Peyer's patch (tissue), 4 donors: ENCODE measurements at regions not wholly inside any gene's neighbourhood (a gene's known extent, or its start where the extent isn't known, plus 50 kb on each side); places are given as distances from the start of the nearest gene placed in this dataset.
A peak's percentile ranks its signal among the peaks of the same experiment; 100 is the strongest.

ENCODE experiments used
- DNase-seq, 3 donors: peaks; one replicate each; pipeline ENCODE4 v3.0.0-alpha.2; 2017 to 2019
- H3K27ac ChIP-seq, 4 donors: fragments of 200-600 bp; sonication (generic); one replicate each; pipeline ENCODE4 v1.5.1; 2016 to 2019
- H3K27me3 ChIP-seq, 2 donors: fragments of 200-600 bp; sonication (generic); one replicate each; pipeline ENCODE4 v1.5.1; 2019
- H3K36me3 ChIP-seq, 3 donors: fragments of 200-600 bp; sonication (generic); one replicate each; pipeline ENCODE4 v1.5.1; 2016 to 2019
- H3K4me1 ChIP-seq, 4 donors: fragments of 200-600 bp; sonication (generic); one replicate each; pipeline ENCODE4 v1.5.1; 2016 to 2019
- H3K4me3 ChIP-seq, 4 donors: fragments of 200-600 bp; sonication (generic); 1 replicate in 3 of 4; 2 replicates in 1 of 4; pipeline ENCODE4 v1.5.1; 2016 to 2019; ENCODE audit warnings: mild to moderate bottlenecking in 1 of 4
- H3K9me3 ChIP-seq, 4 donors: fragments of 200-600 bp; sonication (generic); one replicate each; pipeline ENCODE4 v1.5.1; 2016 to 2019; ENCODE audit warnings: mild to moderate bottlenecking in 1 of 4
- POLR2A ChIP-seq, 2 donors: fragments of 450-650 bp; IDR thresholded peaks; one replicate each; pipeline ENCODE4 v1.5.1; 2017; ENCODE audit warnings: antibody characterized with exemption in 2 of 2, mild to moderate bottlenecking in 2 of 2, moderate library complexity in 2 of 2
- TF ChIP-seq, protein P1 (sequence below), 6 experiments: fragments of 450-650 bp in 4 of 6; fragments of 200-600 bp in 2 of 6; sonication (generic) in 1 of 6; IDR thresholded peaks; one replicate each; pipeline ENCODE4 v1.5.1; 2017 to 2019; ENCODE audit warnings: antibody characterized with exemption in 6 of 6, mild to moderate bottlenecking in 3 of 6, moderate library complexity in 1 of 6

GRCh38 chr5:135100431-135100830 lies 66.4 kb upstream of the PITX1 start:
- TF ChIP-seq POLR2A (IDR thresholded peaks at IDR 0.05) = no peak
- TF ChIP-seq, protein P1, sequence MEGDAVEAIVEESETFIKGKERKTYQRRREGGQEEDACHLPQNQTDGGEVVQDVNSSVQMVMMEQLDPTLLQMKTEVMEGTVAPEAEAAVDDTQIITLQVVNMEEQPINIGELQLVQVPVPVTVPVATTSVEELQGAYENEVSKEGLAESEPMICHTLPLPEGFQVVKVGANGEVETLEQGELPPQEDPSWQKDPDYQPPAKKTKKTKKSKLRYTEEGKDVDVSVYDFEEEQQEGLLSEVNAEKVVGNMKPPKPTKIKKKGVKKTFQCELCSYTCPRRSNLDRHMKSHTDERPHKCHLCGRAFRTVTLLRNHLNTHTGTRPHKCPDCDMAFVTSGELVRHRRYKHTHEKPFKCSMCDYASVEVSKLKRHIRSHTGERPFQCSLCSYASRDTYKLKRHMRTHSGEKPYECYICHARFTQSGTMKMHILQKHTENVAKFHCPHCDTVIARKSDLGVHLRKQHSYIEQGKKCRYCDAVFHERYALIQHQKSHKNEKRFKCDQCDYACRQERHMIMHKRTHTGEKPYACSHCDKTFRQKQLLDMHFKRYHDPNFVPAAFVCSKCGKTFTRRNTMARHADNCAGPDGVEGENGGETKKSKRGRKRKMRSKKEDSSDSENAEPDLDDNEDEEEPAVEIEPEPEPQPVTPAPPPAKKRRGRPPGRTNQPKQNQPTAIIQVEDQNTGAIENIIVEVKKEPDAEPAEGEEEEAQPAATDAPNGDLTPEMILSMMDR (IDR thresholded peaks at IDR 0.05) = no peak
- DNase-seq = peak in 1 of 3 donors; percentile 30

GRCh38 chr5:135100011-135100410 lies 66.0 kb upstream of the PITX1 start:
- H3K4me3 ChIP-seq = no peak overlapping the region
- no peaks in the 10 kb centered on the region for H3K9me3 ChIP-seq
- DNase-seq = peak in 2 of 3 donors; percentile 9 to 29
- no peak overlapping the region for H3K27ac ChIP-seq
- H3K27me3 ChIP-seq = no peaks in the 10 kb centered on the region
- H3K36me3 ChIP-seq = no peaks in the 10 kb centered on the region
- H3K4me1 ChIP-seq = no peaks in the 10 kb centered on the region
- TF ChIP-seq, protein P1 (IDR thresholded peaks at IDR 0.05) = no peak
- no peak for TF ChIP-seq POLR2A (IDR thresholded peaks at IDR 0.05)

More at GRCh38 chr5:135100431-135100830, 66.4 kb upstream of the PITX1 start:
- Histone ChIP-seq H3K36me3 (no peaks in the 10 kb centered on the region), H3K4me3 (no peak overlapping the region), H3K27me3 (no peaks in the 10 kb centered on the region), H3K27ac (no peak overlapping the region), H3K9me3 (no peaks in the 10 kb centered on the region), H3K4me1 (no peaks in the 10 kb centered on the region)

DNA sequence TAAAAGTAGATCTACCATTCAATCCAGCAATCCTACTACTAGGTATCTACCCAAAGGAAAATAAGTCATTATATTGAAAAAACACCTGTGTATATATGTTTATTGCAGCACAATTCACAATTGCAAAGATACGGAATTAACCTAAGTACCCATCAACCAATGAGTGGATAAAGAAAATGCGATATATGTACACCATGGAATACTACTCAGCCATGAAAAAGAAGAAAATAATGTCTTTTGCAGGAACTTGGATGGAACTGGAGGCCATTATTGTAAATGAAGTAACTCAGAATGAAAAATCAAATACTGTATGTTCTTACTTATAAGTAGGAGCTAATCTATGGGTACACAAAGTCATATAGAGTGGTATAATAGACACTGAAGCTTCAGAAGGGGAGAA lies 63.4 kb upstream of the PITX1 start:
- TF ChIP-seq, protein P1 (IDR thresholded peaks at IDR 0.05) = no peak
- TF ChIP-seq POLR2A (IDR thresholded peaks at IDR 0.05) = no peak
- H3K4me1 ChIP-seq = no peaks in the 10 kb centered on the region
- H3K27ac ChIP-seq = no peak overlapping the region
- no peak for DNase-seq
- no peaks in the 10 kb centered on the region for H3K27me3 ChIP-seq
- H3K36me3 ChIP-seq = no peaks in the 10 kb centered on the region
- no peaks in the 10 kb centered on the region for H3K9me3 ChIP-seq
- no peak overlapping the region for H3K4me3 ChIP-seq

- Histone ChIP-seq H3K4me1 (no peaks in the 10 kb centered on the region), H3K4me3 (no peak overlapping the region), H3K9me3 (no peaks in the 10 kb centered on the region), H3K27ac (no peak overlapping the region), H3K36me3 (no peaks in the 10 kb centered on the region), H3K27me3 (no peaks in the 10 kb centered on the region)
- TF ChIP-seq POLR2A (IDR thresholded peaks at IDR 0.05) = no peak
- TF ChIP-seq, protein P1 (IDR thresholded peaks at IDR 0.05) = no peak
- DNase-seq = peak in 2 of 3 donors; percentile 15 to 27
Observed at GRCh38 chr5:135095871-135096270, 61.8 kb upstream of the PITX1 start.

- H3K27ac ChIP-seq = no peak overlapping the region
- H3K36me3 ChIP-seq = no peaks in the 10 kb centered on the region
- peak in 2 of 3 donors; percentile 32 to 37 for DNase-seq
- TF ChIP-seq, protein P1 (IDR thresholded peaks at IDR 0.05) = no peak
- TF ChIP-seq POLR2A (IDR thresholded peaks at IDR 0.05) = no peak
- no peak overlapping the region for H3K4me3 ChIP-seq
- no peaks in the 10 kb centered on the region for H3K27me3 ChIP-seq
- H3K4me1 ChIP-seq = no peaks in the 10 kb centered on the region
- H3K9me3 ChIP-seq = no peaks in the 10 kb centered on the region
Observed at GRCh38 chr5:135095052-135095715, 61.2 kb upstream of the PITX1 start.
